GM23338 (cell line): ENCODE measurements at regions not wholly inside any gene's neighbourhood (a gene's known extent, or its start where the extent isn't known, plus 50 kb on each side); places are given as distances from the start of the nearest gene placed in this dataset.

ENCODE experiments used
- ATAC-seq: fragments of 200-7000 bp; cut with Tn5 transposase; 3 replicates; pipeline ENCODE4 v1.9.1; 2020
- DNase-seq: peaks from one replicate; pipeline ENCODE4 v3.0.0-alpha.2; 2015; ENCODE audit warnings: low spot score
- H2AFZ ChIP-seq: fragments of 200-600 bp; sonication (generic); 2 replicates; pipeline ENCODE4 v1.8.0; 2016; ENCODE audit warnings: antibody characterized with exemption, mild to moderate bottlenecking, moderate library complexity
- H3F3A ChIP-seq: fragments of 200-600 bp; sonication (generic); replicated peaks from 2 replicates; pipeline ENCODE4 v1.8.0; 2017; ENCODE audit warnings: antibody characterized with exemption, mixed run types, low read depth
- H3K27ac ChIP-seq: fragments of 200-600 bp; sonication (generic); 2 replicates; pipeline ENCODE4 v1.6.1; 2016; ENCODE audit warnings: low read depth
- H3K27me3 ChIP-seq: fragments of 200-600 bp; sonication (generic); 2 replicates; pipeline ENCODE4 v1.8.0; 2016; ENCODE audit warnings: mild to moderate bottlenecking, mixed run types, moderate library complexity; ENCODE audit not compliant: insufficient read depth
- H3K36me3 ChIP-seq: fragments of 200-600 bp; sonication (generic); 2 replicates; pipeline ENCODE4 v1.8.0; 2016; ENCODE audit warnings: mild to moderate bottlenecking; ENCODE audit not compliant: insufficient read depth
- H3K4me1 ChIP-seq: fragments of 200-600 bp; sonication (generic); 2 replicates; pipeline ENCODE4 v1.8.0; 2016; ENCODE audit warnings: mild to moderate bottlenecking, moderate library complexity; ENCODE audit not compliant: insufficient read depth
- H3K4me2 ChIP-seq: fragments of 200-600 bp; sonication (generic); 2 replicates; pipeline ENCODE4 v1.7.1; 2017; ENCODE audit warnings: mixed run types
- H3K4me3 ChIP-seq: fragments of 200-600 bp; sonication (generic); 2 replicates; pipeline ENCODE4 v1.6.1; 2016; ENCODE audit warnings: mixed run types
- H3K79me2 ChIP-seq: fragments of 200-600 bp; sonication (generic); replicated peaks from 2 replicates; pipeline ENCODE4 v1.8.0; 2017; ENCODE audit warnings: mild to moderate bottlenecking; ENCODE audit not compliant: insufficient read depth
- H3K9me2 ChIP-seq: fragments of 200-600 bp; sonication (generic); 2 replicates; pipeline ENCODE4 v1.8.0; 2017; ENCODE audit not compliant: insufficient read depth
- H4K20me1 ChIP-seq: fragments of 200-600 bp; sonication (generic); replicated peaks from 2 replicates; pipeline ENCODE4 v1.8.0; 2017; ENCODE audit warnings: mild to moderate bottlenecking; ENCODE audit not compliant: insufficient read depth
- H3K27ac Mint-ChIP-seq: 2 replicates; pipeline ENCODE4 v1.8.0; 2020; ENCODE audit warnings: inconsistent platforms, mild to moderate bottlenecking, moderate library complexity, mixed read lengths
- H3K27me3 Mint-ChIP-seq: 3 replicates; pipeline ENCODE4 v1.8.0; 2022; ENCODE audit warnings: low read depth, mild to moderate bottlenecking, moderate library complexity, mixed read lengths, inconsistent platforms; ENCODE audit not compliant: insufficient read depth, poor library complexity
- H3K36me3 Mint-ChIP-seq: 3 replicates; pipeline ENCODE4 v1.8.0; 2021; ENCODE audit warnings: low read depth, mild to moderate bottlenecking, inconsistent platforms, moderate library complexity, mixed read lengths
- H3K4me1 Mint-ChIP-seq: 3 replicates; pipeline ENCODE4 v1.8.0; 2020; ENCODE audit warnings: mild to moderate bottlenecking, inconsistent platforms, mixed read lengths
- H3K4me3 Mint-ChIP-seq: 3 replicates; pipeline ENCODE4 v1.8.0; 2021; ENCODE audit warnings: moderate library complexity, mild to moderate bottlenecking, inconsistent platforms, mixed read lengths
- H3K9me3 Mint-ChIP-seq: 3 replicates; pipeline ENCODE4 v1.8.0; 2020; ENCODE audit warnings: moderate library complexity, mild to moderate bottlenecking, inconsistent platforms, mixed read lengths
- CREB1 ChIP-seq: fragments of 250-450 bp; sonication (Bioruptor Pico); IDR thresholded peaks from 2 replicates; pipeline ENCODE4 v1.5.0; 2020; ENCODE audit warnings: low read depth, mild to moderate bottlenecking, moderate library complexity
- JUNB ChIP-seq: IDR thresholded peaks from one replicate; pipeline ENCODE4 v1.6.1; 2016; ENCODE audit warnings: antibody characterized with exemption; ENCODE audit not compliant: unreplicated experiment
- NANOG ChIP-seq: IDR thresholded peaks from 2 replicates; pipeline ENCODE4 v1.6.1; 2016; ENCODE audit warnings: antibody characterized with exemption, borderline replicate concordance
- ZNF114 ChIP-seq: fragments of 250-450 bp; sonication (Bioruptor Pico); IDR thresholded peaks from 2 replicates; pipeline ENCODE4 v1.5.0; 2020; ENCODE audit warnings: mild to moderate bottlenecking, moderate library complexity
- TF ChIP-seq, protein P1 (sequence below): fragments of 250-450 bp; sonication (Bioruptor Pico); IDR thresholded peaks from 2 replicates; pipeline ENCODE4 v1.5.0; 2020; ENCODE audit warnings: mild to moderate bottlenecking, moderate library complexity
- TF ChIP-seq, protein P2 (sequence below): IDR thresholded peaks from 2 replicates; pipeline ENCODE4 v1.6.1; 2016; ENCODE audit warnings: antibody characterized with exemption
- TF ChIP-seq, protein P3 (sequence below): IDR thresholded peaks from one replicate; pipeline ENCODE4 v1.6.1; 2018; ENCODE audit warnings: antibody characterized with exemption; ENCODE audit not compliant: unreplicated experiment

DNA sequence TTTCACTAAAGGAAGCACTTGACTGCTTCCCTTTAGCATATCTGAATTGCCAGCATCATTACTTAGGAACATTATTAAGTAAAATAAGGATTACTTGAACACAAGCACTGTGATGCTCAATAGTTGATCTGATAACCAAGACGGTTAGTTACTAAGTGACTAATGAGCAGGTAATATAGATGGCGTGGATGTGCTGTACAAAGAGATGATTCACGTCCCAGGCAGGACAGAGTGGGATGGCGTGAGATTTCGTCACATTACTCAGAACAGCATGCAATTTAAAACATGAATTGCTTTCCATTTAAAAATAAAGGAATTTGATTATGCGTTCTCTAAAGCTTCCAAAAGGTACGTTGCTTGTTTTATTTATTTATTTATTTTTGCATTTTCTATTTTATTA lies 240.0 kb upstream of the ARHGEF26 start:
- no peaks in the 10 kb centered on the region for H3K79me2 ChIP-seq
- Mint-ChIP-seq H3K36me3 (no peaks in the 10 kb centered on the region), H3K27ac (no peak overlapping the region), H3K27me3 (no peaks in the 10 kb centered on the region), H3K4me3 (no peak overlapping the region), H3K9me3 (0 out of 3 replicates have a peak, but pooled peaks cover under 1% of the 10 kb centered on the region), H3K4me1 (no peaks in the 10 kb centered on the region)
- no peak for ATAC-seq
- H4K20me1 ChIP-seq = no peaks in the 10 kb centered on the region
- no peaks in the 10 kb centered on the region for H3K9me2 ChIP-seq
- no peak for DNase-seq
- H3K27me3 ChIP-seq = no peaks in the 10 kb centered on the region
- H3K4me2 ChIP-seq = no peak overlapping the region
- no peaks in the 10 kb centered on the region for H3F3A ChIP-seq
- TF ChIP-seq NANOG (no peak), CREB1 (no peak), JUNB (no peak), ZNF114 (CRISPR knock-in tag) (no peak)
- TF ChIP-seq, protein P1, sequence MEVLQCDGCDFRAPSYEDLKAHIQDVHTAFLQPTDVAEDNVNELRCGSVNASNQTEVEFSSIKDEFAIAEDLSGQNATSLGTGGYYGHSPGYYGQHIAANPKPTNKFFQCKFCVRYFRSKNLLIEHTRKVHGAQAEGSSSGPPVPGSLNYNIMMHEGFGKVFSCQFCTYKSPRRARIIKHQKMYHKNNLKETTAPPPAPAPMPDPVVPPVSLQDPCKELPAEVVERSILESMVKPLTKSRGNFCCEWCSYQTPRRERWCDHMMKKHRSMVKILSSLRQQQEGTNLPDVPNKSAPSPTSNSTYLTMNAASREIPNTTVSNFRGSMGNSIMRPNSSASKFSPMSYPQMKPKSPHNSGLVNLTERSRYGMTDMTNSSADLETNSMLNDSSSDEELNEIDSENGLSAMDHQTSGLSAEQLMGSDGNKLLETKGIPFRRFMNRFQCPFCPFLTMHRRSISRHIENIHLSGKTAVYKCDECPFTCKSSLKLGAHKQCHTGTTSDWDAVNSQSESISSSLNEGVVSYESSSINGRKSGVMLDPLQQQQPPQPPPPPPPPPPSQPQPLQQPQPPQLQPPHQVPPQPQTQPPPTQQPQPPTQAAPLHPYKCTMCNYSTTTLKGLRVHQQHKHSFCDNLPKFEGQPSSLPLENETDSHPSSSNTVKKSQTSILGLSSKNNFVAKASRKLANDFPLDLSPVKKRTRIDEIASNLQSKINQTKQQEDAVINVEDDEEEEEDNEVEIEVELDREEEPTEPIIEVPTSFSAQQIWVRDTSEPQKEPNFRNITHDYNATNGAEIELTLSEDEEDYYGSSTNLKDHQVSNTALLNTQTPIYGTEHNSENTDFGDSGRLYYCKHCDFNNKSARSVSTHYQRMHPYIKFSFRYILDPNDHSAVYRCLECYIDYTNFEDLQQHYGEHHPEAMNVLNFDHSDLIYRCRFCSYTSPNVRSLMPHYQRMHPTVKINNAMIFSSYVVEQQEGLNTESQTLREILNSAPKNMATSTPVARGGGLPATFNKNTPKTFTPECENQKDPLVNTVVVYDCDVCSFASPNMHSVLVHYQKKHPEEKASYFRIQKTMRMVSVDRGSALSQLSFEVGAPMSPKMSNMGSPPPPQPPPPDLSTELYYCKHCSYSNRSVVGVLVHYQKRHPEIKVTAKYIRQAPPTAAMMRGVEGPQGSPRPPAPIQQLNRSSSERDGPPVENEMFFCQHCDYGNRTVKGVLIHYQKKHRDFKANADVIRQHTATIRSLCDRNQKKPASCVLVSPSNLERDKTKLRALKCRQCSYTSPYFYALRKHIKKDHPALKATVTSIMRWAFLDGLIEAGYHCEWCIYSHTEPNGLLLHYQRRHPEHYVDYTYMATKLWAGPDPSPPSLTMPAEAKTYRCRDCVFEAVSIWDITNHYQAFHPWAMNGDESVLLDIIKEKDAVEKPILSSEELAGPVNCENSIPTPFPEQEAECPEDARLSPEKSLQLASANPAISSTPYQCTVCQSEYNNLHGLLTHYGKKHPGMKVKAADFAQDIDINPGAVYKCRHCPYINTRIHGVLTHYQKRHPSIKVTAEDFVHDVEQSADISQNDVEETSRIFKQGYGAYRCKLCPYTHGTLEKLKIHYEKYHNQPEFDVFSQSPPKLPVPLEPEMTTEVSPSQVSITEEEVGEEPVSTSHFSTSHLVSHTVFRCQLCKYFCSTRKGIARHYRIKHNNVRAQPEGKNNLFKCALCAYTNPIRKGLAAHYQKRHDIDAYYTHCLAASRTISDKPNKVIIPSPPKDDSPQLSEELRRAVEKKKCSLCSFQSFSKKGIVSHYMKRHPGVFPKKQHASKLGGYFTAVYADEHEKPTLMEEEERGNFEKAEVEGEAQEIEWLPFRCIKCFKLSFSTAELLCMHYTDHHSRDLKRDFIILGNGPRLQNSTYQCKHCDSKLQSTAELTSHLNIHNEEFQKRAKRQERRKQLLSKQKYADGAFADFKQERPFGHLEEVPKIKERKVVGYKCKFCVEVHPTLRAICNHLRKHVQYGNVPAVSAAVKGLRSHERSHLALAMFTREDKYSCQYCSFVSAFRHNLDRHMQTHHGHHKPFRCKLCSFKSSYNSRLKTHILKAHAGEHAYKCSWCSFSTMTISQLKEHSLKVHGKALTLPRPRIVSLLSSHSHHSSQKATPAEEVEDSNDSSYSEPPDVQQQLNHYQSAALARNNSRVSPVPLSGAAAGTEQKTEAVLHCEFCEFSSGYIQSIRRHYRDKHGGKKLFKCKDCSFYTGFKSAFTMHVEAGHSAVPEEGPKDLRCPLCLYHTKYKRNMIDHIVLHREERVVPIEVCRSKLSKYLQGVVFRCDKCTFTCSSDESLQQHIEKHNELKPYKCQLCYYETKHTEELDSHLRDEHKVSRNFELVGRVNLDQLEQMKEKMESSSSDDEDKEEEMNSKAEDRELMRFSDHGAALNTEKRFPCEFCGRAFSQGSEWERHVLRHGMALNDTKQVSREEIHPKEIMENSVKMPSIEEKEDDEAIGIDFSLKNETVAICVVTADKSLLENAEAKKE = no peak
- TF ChIP-seq, protein P2, sequence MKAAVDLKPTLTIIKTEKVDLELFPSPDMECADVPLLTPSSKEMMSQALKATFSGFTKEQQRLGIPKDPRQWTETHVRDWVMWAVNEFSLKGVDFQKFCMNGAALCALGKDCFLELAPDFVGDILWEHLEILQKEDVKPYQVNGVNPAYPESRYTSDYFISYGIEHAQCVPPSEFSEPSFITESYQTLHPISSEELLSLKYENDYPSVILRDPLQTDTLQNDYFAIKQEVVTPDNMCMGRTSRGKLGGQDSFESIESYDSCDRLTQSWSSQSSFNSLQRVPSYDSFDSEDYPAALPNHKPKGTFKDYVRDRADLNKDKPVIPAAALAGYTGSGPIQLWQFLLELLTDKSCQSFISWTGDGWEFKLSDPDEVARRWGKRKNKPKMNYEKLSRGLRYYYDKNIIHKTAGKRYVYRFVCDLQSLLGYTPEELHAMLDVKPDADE = no peak
- TF ChIP-seq, protein P3, sequence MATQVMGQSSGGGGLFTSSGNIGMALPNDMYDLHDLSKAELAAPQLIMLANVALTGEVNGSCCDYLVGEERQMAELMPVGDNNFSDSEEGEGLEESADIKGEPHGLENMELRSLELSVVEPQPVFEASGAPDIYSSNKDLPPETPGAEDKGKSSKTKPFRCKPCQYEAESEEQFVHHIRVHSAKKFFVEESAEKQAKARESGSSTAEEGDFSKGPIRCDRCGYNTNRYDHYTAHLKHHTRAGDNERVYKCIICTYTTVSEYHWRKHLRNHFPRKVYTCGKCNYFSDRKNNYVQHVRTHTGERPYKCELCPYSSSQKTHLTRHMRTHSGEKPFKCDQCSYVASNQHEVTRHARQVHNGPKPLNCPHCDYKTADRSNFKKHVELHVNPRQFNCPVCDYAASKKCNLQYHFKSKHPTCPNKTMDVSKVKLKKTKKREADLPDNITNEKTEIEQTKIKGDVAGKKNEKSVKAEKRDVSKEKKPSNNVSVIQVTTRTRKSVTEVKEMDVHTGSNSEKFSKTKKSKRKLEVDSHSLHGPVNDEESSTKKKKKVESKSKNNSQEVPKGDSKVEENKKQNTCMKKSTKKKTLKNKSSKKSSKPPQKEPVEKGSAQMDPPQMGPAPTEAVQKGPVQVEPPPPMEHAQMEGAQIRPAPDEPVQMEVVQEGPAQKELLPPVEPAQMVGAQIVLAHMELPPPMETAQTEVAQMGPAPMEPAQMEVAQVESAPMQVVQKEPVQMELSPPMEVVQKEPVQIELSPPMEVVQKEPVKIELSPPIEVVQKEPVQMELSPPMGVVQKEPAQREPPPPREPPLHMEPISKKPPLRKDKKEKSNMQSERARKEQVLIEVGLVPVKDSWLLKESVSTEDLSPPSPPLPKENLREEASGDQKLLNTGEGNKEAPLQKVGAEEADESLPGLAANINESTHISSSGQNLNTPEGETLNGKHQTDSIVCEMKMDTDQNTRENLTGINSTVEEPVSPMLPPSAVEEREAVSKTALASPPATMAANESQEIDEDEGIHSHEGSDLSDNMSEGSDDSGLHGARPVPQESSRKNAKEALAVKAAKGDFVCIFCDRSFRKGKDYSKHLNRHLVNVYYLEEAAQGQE = no peak
- H3K36me3 ChIP-seq = no peaks in the 10 kb centered on the region
- H3K4me3 ChIP-seq = no peak overlapping the region
- H3K27ac ChIP-seq = no peak overlapping the region
- H2AFZ ChIP-seq = no peak overlapping the region
- no peaks in the 10 kb centered on the region for H3K4me1 ChIP-seq
